ENCODE measurements at regions not wholly inside any gene's neighbourhood (a gene's known extent, or its start where the extent isn't known, plus 50 kb on each side); places are given as distances from the start of the nearest gene placed in this dataset.

DNA sequence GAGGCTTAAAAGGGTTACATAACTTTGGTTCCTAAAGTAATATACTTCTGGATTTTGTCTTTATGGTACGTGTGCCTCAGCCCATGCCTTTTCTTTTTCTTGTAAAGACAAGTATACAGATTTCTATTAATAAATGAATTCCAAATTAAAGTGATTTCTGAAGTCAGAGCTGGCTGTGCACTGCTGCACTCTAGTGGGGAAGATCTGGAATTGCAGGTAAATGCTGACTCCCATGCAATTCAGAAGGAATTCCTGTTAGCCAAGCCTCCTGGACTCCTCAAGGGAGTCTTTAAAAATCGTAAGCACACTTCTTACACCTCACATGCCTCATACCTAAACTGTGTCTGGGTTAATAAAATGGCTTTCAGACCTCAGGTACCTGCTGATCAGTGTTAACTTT lies 118.4 kb upstream of the SLC7A1 start:
- no peak for DNase-seq (ENCODE audit: low spot score in 2 of 2)
- FAIRE-seq = no peak

DNA sequence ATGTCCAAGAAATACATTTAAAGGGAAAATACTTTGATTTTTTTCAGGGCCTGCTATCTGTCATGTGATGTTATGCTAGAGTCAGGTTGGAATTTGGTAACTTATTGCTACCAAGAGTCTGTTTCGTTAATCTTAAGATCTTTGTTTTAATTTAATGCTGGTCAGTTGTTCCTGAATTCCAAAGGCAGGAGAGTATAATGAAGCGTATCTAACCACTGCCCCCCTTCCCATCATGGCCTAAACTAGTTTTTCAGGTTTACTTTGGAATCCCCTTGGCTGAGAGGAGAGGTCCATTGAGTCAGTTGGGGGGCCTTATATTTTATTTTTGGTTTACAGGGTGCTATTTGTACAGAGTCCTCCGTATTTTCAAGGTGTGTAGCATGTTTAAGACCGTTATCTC lies 116.3 kb upstream of the SLC7A1 start:
- FAIRE-seq (no peak), DNase-seq (ENCODE audit: low spot score in 2 of 2) (no peak)

DNA sequence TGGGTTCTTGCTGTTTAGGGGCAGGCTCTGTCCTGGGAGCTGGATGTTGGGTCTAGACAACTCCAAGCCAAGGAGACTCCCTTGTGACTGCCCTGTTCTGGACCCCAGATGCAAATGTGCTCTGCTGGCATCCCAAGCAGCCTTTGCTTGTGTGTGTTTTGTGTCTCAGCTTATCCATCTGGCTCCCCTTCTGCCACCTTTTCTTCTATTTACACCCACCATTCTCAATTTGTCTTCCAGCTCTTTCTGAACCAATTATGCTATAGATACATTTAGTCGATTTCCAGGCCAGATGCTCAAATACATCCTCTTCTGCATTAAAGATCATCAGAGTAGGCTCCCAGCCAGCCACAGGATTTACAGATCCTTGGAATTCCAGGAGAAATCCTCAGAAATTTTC lies 115.0 kb upstream of the SLC7A1 start:
- no peak for DNase-seq (ENCODE audit: low spot score in 2 of 2)
- no peak for FAIRE-seq

DNA sequence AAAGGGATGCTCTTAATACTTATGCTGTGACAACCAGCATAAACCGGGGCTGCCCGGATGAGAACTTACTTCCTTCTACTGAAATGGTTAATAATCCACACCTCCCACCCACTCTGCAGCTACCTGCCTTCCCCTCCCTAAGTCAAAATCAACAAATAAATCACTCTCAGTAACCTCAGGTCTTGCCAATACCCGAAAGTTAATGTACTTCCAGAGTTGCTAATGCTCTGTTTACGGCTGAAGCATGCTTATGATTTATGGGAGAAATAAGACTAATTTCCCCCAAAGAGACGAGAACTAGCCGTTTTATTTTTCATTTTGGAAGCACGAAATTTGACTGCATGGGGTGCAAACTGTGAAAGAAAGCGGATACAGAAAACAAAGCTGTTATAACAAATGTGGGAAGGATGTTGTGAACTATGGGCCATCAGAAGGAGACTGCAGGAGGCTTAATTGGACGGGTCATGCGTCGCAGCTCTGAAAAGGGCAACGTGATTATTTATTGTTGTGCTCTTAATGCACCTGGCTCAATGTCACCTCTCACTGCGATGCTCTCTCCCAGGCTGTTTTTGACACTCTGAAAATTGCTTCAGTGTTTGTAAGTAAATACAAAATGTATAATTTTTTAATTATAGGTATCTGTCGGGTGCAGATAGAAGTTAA lies 114.0 kb upstream of the SLC7A1 start:
- FAIRE-seq (no peak), DNase-seq (ENCODE audit: low spot score in 2 of 2) (no peak)

DNA sequence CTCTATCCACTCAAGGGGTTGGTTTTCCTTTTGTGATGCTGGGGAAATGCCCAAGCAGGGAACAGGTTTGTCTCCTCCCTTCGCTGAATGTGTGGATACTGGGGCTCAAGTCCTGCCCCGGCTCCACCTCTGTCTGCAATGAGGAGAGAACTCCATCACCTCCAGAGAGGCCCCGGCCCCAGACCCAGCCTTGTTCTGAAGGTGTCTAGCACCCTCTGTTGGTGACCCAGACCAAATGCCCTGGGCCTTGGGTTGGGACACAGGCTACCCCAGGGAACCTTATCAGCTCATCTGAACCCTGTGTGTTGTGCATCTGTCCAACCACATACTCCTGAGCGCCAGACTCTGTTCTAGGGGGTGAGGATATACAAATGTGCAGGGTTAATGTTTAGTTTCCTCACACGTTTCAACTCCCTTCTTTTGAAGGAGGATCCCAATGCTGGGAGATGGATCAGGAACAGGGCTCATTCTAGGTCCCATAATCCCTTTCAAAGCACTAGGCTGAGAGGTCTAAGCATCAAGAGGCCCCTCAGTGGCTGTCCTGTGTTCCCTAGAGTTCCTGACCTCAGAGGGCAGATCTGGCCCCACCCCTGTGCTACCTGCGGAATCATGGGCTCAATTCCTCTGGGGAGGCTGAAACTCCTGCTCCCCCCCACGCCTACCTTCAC lies 112.5 kb upstream of the SLC7A1 start:
- DNase-seq (ENCODE audit: low spot score in 2 of 2) = no peak
- no peak for FAIRE-seq

DNA sequence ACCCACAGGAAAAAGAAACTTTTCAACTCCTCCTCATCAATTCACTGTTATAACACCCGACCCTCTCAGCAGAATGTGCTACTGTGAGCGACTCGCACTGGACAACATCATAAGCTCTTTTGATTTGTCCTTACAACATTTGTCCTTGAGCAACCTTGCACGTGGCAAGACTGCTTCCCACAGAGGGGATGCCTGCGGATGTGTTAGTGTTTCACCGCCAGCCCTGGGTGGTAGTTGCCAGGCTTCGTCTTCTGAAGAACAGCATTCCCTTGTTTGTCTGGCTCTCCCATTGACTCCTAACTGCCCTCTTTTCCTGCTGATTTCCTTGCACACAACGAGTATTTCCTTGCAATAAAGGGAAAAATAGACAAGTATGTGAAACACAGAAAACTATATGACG lies 111.4 kb upstream of the SLC7A1 start:
- no peak for DNase-seq (ENCODE audit: low spot score in 2 of 2)
- no peak for FAIRE-seq

DNA sequence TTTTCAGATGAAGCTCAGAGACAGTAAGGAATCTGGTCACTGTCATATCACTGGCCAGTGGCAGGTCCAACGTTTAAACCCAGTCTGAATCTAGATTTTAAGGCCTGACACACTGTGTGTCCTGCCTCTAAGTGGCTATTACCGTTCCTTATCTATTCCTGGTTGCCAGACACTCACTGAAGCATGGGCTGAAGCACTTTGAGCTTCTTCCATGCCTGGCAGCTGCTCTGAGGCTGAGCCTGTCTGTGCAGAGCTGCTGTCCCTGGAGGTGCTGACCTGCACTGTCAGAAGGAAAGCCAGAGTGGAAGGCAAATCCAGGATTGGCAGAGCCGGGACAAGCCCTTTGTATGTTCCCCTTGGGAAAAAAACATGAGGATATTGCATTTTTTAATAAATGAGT lies 109.2 kb upstream of the SLC7A1 start:
- FAIRE-seq = no peak
- no peak for DNase-seq (ENCODE audit: low spot score in 2 of 2)

DNA sequence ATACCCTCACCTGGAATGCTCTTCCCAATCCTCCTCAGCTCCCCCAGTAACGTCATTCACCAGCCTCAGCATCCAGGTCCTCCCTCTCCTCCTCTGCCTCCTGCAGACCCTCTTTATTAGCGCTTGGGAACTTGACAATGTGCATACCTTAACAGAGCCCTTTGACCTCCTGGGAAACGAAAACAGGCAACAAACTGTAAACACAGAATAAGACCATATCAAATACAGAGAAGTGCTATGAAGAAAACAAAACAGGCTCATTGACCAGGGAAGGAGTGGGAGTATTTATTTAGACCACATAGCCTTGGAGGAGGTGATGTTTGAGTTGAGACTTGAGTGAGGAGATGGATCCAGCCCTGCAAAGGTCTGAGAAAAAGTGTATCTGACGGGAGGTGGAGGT lies 107.9 kb upstream of the SLC7A1 start:
- no peak for DNase-seq (ENCODE audit: low spot score in 2 of 2)

DNA sequence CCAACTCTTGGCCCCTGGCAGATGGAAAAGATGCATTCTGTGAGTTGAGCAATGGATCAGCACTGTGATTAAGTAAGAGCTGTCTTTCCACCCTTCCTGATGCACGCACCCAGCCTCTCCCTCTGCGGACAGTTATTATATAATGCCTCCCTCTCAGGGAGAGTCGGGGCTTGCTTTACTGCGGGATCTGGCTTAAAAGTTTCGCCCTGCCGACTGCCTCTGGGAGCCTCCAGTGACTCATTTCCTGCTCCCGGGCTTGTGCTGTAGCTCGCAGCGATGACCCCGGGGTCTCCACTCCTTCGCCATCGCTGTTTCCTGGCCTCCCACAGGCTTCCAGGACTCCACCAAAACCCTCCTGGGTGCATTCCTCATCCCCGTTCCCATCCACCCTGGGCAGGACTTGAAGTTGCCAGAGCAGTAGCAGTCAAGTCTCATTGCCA lies 107.4 kb upstream of the SLC7A1 start:
- DNase-seq (ENCODE audit: low spot score in 2 of 2) (no peak), FAIRE-seq (no peak)

More for the DNA sequence above, 107.9 kb upstream of the SLC7A1 start:
- FAIRE-seq = no peak

DNA sequence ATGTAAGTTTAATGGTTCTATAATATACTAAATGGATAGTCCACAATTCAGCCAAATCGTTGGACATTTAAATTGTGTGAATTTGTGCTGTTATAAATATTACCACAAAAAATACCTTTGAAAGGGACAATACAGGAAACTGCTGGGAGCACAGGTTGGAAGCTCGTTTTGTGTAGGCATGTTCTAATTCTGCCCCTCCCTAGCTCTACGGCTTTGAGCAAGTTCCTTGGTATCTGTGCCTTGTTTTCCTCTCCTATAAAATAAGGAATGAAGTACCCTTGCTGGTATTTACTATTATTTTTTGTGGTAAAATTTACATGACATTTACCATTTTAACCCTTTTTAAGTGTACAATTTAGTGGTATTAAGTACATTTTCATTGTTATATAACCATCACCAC lies 102.6 kb upstream of the SLC7A1 start:
- DNase-seq (ENCODE audit: low spot score in 2 of 2) (no peak), FAIRE-seq (no peak)

DNA sequence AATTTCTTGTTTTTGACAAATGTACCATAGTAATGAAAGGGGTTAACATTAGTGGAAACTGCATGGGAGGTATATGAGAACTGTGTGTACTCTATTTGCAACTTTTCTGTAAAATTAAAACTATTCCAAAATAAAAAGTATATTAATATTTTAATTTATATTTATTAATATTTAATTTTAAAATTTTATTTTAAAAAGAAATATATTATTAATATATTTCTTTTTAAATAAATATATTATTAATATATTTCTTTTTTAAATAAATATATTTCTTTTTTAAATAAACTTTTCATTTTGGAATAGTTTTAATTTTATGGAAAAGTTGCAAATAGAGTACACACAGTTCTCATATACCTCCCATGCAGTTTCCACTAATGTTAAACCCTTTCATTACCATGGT lies 101.1 kb upstream of the SLC7A1 start:
- DNase-seq (ENCODE audit: low spot score in 2 of 2) = no peak
- FAIRE-seq = peak; percentile 94

DNA sequence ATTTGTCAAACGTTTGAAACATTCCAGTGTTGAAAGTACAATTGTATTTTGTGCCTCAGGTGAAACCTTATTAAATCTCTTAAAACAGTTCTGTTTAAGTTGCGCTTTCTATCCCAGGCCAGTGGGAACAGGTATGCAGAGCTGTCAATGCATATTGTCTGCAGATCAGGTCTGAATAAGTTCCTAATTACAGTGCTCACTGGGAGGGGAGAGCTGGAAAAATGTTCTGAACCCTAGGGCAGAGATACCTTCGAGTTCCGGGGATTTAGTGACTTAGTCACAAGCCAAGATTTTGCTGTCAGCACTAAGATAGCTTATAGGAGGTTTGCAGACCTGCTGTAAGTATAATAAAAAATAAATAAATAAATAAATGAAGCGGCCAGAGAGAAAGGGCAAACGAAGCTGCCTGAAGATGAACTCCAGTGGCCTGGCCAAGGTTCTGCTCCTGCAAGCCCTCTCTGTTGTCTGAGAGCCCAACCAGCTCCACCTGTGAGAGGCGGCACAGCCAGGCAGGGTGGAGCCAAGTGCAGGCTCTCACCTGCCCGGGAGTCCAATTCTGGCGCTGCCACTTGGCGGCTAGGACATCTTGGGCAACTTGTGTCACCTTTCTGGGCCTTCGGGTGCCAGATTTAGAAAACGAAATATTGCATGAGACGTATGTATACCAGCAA lies 97.9 kb upstream of the SLC7A1 start:
- no peak for FAIRE-seq
- no peak for DNase-seq (ENCODE audit: low spot score in 2 of 2)

DNA sequence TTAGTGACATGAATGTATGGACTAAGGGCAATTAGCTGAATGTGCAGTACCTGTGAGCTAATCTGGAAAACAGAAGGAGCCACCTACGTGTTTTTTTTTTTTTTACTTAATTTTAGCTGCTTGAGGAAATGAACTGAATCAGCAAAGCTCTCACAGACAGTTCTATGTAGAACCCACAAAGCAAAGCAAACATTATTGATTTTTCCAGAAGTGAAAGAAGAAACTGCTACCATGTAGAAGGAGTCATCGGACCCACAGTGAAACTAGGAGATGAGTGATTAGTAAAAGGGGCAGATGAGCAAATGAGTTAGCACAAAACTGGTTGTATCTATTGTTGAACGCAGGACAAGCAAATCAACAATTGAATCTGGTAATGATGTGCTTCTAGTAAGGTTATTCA lies 94.1 kb upstream of the SLC7A1 start:
- DNase-seq (ENCODE audit: low spot score in 2 of 2) (no peak), FAIRE-seq (no peak)

DNA sequence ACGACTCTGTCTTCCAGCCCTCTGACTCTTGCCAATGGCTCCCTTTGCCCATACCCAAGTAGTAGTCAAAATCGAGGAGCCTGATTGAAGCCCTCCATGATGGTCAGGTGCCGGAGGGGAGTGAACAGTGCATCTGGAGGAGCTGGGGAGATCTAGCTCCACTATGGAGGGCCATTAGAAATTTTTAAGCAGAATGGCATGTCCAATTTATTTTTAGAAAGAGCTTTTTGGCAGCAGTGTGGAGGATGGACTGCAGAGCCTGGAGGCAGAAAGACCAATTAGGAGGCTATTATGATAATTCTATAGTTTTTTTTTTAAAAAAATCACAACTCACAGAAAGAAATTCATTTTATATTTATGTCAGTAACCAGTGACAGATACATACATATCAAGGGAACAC lies 92.7 kb upstream of the SLC7A1 start:
- DNase-seq (ENCODE audit: low spot score in 2 of 2) = no peak
- no peak for FAIRE-seq

DNA sequence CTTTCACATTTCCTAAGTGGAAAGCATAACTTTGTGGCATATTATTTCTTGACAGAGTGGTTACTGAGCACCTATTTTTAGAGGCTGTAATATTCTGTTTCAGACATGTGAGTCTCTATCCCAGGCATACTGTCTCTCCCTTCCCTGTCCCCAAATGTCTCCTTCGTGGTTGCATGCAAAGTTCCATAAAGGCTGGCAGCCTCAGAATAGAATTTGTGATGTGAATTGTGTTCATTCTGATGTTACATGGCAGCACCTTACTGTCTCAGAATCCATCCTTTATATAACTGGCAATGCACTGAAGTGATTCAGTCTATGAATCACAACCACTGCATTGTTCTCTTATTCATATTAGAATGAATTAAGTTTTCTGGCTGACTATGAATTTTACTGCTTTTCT lies 89.0 kb upstream of the SLC7A1 start:
- peak in 1 of 2 donors; percentile 10 for DNase-seq (ENCODE audit: low spot score in 2 of 2)

DNA sequence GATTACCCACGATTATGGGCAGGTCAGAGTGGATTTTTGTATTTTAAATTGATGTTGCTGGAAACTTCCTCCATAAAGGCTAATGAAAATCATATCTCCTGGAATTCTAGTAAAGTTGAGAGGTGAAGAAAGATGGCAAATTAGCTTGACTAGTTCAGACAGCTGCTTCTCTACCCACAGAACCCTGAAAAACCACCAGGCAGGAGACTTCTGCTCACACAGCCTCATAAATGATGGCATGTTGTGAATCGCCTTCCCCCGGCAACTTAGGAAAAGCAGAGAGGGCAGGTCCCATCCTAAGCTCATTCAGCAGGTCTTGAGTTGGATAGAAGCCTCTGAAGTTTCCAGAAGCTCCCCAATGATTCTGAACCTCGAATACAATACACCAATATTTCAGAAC lies 87.6 kb upstream of the SLC7A1 start:
- FAIRE-seq (no peak), DNase-seq (ENCODE audit: low spot score in 2 of 2) (no peak)

More for the DNA sequence above, 89.0 kb upstream of the SLC7A1 start:
- FAIRE-seq = no peak

DNA sequence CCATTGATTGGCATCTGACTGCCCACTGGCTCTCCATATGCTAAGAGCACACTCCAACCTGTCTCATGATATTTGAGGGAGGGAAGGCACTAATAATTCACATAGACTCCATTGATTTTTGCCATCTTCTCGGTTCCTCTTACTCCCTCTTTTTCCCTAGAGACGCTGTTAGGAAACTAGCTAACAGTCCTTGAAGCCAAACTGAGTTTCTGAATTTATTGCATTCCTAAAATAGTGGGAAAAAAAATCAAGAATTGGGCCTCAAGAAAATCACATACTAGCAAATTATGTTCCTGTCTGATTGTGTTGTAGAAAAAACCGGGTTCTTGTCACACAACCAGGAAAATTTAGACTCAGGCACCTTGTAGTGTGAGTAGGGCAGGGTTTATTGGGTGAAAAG lies 86.4 kb upstream of the SLC7A1 start:
- no peak for DNase-seq (ENCODE audit: low spot score in 2 of 2)
- no peak for FAIRE-seq

DNA sequence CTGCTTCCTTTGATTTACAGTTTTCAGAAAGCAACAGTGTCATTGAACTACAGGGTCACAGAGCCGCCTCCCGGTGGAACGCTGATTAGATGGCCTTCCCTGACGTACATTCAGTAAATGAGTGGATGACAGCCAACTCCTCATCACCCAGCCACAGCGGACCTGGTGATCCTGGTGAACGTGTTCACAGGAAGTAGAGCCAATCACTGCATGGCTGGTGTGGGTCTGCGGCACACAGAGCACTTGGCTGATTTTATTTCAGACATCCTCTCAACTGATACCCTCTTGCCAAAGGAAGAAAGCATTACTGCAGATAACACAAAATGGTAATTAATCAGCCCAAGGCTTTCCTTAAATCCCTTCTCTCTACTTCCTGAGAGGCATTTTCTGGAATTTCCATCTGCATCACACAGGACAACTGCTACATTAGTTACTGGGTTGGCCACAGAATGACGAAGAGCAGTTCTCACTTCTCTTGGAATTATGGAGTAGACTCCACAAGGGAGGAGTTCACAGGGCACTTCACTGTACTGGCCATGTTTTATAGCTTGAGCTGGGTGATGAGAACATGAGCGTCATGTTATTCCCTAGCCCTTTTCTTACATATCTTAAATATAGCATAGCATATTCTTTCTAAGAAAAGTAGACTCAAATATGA lies 84.0 kb upstream of the SLC7A1 start:
- DNase-seq (ENCODE audit: low spot score in 2 of 2) (no peak), FAIRE-seq (no peak)

DNA sequence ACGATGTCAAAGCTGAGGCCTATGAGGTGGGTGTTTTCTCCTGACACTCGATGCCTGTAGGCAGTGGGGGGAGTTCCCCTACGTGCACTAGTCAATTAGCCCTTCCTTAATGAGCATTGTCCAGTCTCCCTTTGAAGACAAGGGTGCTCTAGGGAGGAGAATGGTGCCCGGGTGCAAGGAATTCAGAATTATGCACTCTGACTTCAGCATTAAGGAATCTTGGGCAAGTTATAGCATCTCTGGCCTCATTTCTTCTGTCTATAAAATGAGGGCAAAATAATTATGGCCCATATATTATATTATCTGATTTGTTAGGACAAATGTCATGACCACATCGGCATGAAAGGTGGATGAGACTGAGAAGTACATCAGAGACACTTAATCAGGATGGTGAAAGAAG lies 82.1 kb upstream of the SLC7A1 start:
- DNase-seq (ENCODE audit: low spot score in 2 of 2) (no peak), FAIRE-seq (no peak)

DNA sequence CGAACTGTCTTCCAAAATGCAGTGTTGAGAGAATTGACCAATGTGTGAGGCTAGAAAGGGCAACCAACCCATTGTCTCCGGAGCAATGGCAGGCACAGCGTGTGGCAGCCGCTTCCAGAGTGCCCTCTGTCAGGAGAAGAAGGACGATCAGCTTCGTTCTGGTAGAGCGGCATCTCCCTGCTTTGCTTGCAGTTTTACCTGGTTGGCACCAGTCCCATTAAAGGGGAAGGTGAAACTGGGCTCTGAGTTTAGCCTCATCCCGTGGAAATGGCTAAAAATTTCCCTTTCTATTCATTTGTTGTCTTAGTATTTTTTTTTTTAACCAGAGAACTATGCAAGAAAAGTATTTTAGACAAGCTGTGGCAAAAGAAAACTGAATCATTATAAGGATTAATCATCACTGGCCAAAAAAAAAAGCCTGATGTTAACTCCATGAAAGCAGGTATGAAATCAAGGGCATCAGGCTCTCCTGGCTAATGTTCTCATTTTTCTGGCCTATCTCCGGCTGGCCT lies 81.5 kb upstream of the SLC7A1 start:
- FAIRE-seq (no peak), DNase-seq (ENCODE audit: low spot score in 2 of 2) (no peak)

DNA sequence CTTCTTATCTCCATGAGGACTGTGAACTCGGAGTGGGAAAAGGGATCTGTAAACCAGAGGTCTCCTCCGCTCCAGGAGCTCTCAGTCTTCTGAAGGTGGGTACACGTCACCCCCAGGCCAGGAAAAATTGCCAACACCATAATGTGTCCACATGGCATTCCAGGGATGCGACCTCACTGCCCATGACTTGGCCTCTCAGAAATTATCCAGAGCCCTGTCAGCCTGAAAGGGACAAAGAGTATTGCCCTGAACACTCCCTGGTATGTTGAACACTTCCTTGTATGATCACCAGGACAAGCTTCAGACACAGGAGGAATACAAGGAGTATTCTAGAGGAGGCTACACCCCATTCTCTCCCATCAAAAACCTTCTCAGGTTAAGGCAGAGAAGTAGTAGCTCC lies 81.0 kb upstream of the SLC7A1 start:
- DNase-seq (ENCODE audit: low spot score in 2 of 2) (no peak), FAIRE-seq (no peak)
